ENCODE measurements at regions not wholly inside any gene's neighbourhood (a gene's known extent, or its start where the extent isn't known, plus 50 kb on each side); places are given as distances from the start of the nearest gene placed in this dataset.
A peak's percentile ranks its signal among the peaks of the same experiment; 100 is the strongest.

DNA sequence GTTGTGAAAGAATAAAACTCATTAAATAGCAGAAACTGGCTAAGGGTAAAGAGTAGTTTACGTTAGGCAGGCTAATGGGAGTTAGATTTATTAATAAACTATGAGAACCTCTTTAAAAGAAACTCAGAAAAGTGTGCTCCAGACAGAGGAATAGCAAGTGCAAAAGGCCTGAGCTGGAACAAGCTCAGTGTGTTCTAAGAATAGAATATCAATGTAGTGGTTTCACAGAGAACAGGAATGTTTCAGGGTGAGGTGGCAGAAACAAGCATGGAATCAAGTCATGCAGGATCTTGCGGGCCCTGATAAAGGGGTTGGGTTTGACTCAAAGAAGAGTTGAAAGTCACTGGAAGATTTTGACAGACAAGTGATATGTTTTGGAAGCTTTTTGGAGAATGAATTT lies 164.0 kb upstream of the HS3ST3A1 start:
- no CpG with 5 or more reads among the region's 2 CpGs for WGBS (ENCODE audit: extremely low coverage, insufficient coverage, insufficient read length)

GRCh38 chr17:13770702-13771101 lies 169.0 kb upstream of the HS3ST3A1 start:
- Histone ChIP-seq H3K4me1 (ENCODE audit: control insufficient read depth in 1 of 2, insufficient read depth in 2 of 2, low read length in 2 of 2) (peaks cover 3% of the 10 kb centered on the region in 2 experiments), H3K79me2 (ENCODE audit: control insufficient read depth, insufficient read depth, low read length, poor library complexity) (no peaks in the 10 kb centered on the region), H3K4me2 (ENCODE audit: low read length) (no peak overlapping the region), H3K27me3 (ENCODE audit: insufficient read depth, low read length) (no peaks in the 10 kb centered on the region), H3K9ac (ENCODE audit: low read length) (no peak overlapping the region), H2AFZ (ENCODE audit: insufficient read depth, low read length, poor library complexity) (no peak overlapping the region), H4K8ac (ENCODE audit: low read depth, low read length) (no peak overlapping the region), H3K18ac (ENCODE audit: low read length) (no peak overlapping the region), H2AK5ac (ENCODE audit: low read length) (no peak overlapping the region), H2BK120ac (ENCODE audit: insufficient read depth, low read length, poor library complexity) (no peak overlapping the region), H3K36me3 (ENCODE audit: control insufficient read depth in 1 of 2, insufficient read depth in 2 of 2, low read length in 2 of 2) (no peaks in the 10 kb centered on the region), H3K14ac (ENCODE audit: low read length) (no peak overlapping the region), H3K9me3 (ENCODE audit: insufficient read depth, low read depth, low read length) (peaks cover 7% of the 10 kb centered on the region), H3K79me1 (ENCODE audit: low read length) (no peaks in the 10 kb centered on the region), H2BK5ac (ENCODE audit: low read depth, low read length, poor library complexity) (no peak overlapping the region), H3K27ac (ENCODE audit: low read depth, low read length) (no peak overlapping the region), H2BK12ac (ENCODE audit: low read length) (no peak overlapping the region), H4K91ac (ENCODE audit: low read depth, low read length) (no peak overlapping the region), H3K4ac (ENCODE audit: low read depth, low read length) (no peak overlapping the region), H3K4me3 (ENCODE audit: low read depth, low read length) (no peak overlapping the region), H4K12ac (ENCODE audit: low read depth, low read length) (no peak overlapping the region), H3K23ac (ENCODE audit: low read length) (no peak overlapping the region)
- WGBS (ENCODE audit: extremely low coverage, insufficient coverage, insufficient read length), result no CpG with 5 or more reads among the region's 3 CpGs
- DNase-seq, result no peak

More for the DNA sequence above, 164.0 kb upstream of the HS3ST3A1 start:
- H2BK5ac ChIP-seq (ENCODE audit: low read depth, low read length, poor library complexity), result no peak overlapping the region
- peaks cover 7% of the 10 kb centered on the region for H3K9me3 ChIP-seq (ENCODE audit: insufficient read depth, low read depth, low read length)
- no peak overlapping the region for H4K8ac ChIP-seq (ENCODE audit: low read depth, low read length)
- H3K4me3 ChIP-seq (ENCODE audit: low read depth, low read length), result no peak overlapping the region
- no peak overlapping the region for H2AFZ ChIP-seq (ENCODE audit: insufficient read depth, low read length, poor library complexity)
- H2BK120ac ChIP-seq (ENCODE audit: insufficient read depth, low read length, poor library complexity), result no peak overlapping the region
- H3K18ac ChIP-seq (ENCODE audit: low read length), result no peak overlapping the region
- no peak overlapping the region for H4K91ac ChIP-seq (ENCODE audit: low read depth, low read length)
- no peak overlapping the region for H3K27ac ChIP-seq (ENCODE audit: low read depth, low read length)
- H3K4me1 ChIP-seq (ENCODE audit: control insufficient read depth in 1 of 2, insufficient read depth in 2 of 2, low read length in 2 of 2), result peaks cover 0 to 2% of the 10 kb centered on the region in 2 experiments
- H3K4me2 ChIP-seq (ENCODE audit: low read length), result no peak overlapping the region
- H3K9ac ChIP-seq (ENCODE audit: low read length), result no peak overlapping the region
- no peaks in the 10 kb centered on the region for H3K27me3 ChIP-seq (ENCODE audit: insufficient read depth, low read length)
- H2AK5ac ChIP-seq (ENCODE audit: low read length), result no peak overlapping the region
- no peaks in the 10 kb centered on the region for H3K79me2 ChIP-seq (ENCODE audit: control insufficient read depth, insufficient read depth, low read length, poor library complexity)
- no peak overlapping the region for H3K4ac ChIP-seq (ENCODE audit: low read depth, low read length)
- H3K79me1 ChIP-seq (ENCODE audit: low read length), result no peaks in the 10 kb centered on the region
- H3K23ac ChIP-seq (ENCODE audit: low read length), result no peak overlapping the region
- no peak overlapping the region for H3K14ac ChIP-seq (ENCODE audit: low read length)
- peak in 1 of 2 donors; percentile 39 for DNase-seq
- H3K36me3 ChIP-seq (ENCODE audit: control insufficient read depth in 1 of 2, insufficient read depth in 2 of 2, low read length in 2 of 2), result no peaks in the 10 kb centered on the region
- no peak overlapping the region for H4K12ac ChIP-seq (ENCODE audit: low read depth, low read length)
- H2BK12ac ChIP-seq (ENCODE audit: low read length), result no peak overlapping the region

- Histone ChIP-seq H2AFZ (ENCODE audit: insufficient read depth, low read length, poor library complexity) (no peak overlapping the region), H3K27ac (ENCODE audit: low read depth, low read length) (no peak overlapping the region), H3K4me2 (ENCODE audit: low read length) (no peak overlapping the region), H2AK5ac (ENCODE audit: low read length) (no peak overlapping the region), H2BK12ac (ENCODE audit: low read length) (no peak overlapping the region), H2BK5ac (ENCODE audit: low read depth, low read length, poor library complexity) (no peak overlapping the region), H3K23ac (ENCODE audit: low read length) (no peak overlapping the region), H3K79me1 (ENCODE audit: low read length) (peaks cover 4% of the 10 kb centered on the region), H3K9me3 (ENCODE audit: insufficient read depth, low read depth, low read length) (peaks cover 2% of the 10 kb centered on the region), H3K14ac (ENCODE audit: low read length) (no peak overlapping the region), H4K12ac (ENCODE audit: low read depth, low read length) (no peak overlapping the region), H4K8ac (ENCODE audit: low read depth, low read length) (no peak overlapping the region), H3K27me3 (ENCODE audit: insufficient read depth, low read length) (no peaks in the 10 kb centered on the region), H4K91ac (ENCODE audit: low read depth, low read length) (no peak overlapping the region), H2BK120ac (ENCODE audit: insufficient read depth, low read length, poor library complexity) (no peak overlapping the region), H3K9ac (ENCODE audit: low read length) (no peak overlapping the region), H3K18ac (ENCODE audit: low read length) (no peak overlapping the region), H3K4me1 (ENCODE audit: control insufficient read depth in 1 of 2, insufficient read depth in 2 of 2, low read length in 2 of 2) (peaks cover 14% of the 10 kb centered on the region in 2 experiments), H3K79me2 (ENCODE audit: control insufficient read depth, insufficient read depth, low read length, poor library complexity) (no peaks in the 10 kb centered on the region), H3K36me3 (ENCODE audit: control insufficient read depth in 1 of 2, insufficient read depth in 2 of 2, low read length in 2 of 2) (no peaks in the 10 kb centered on the region), H3K4me3 (ENCODE audit: low read depth, low read length) (no peak overlapping the region), H3K4ac (ENCODE audit: low read depth, low read length) (no peak overlapping the region)
- DNase-seq, result no peak
- WGBS (ENCODE audit: extremely low coverage, insufficient coverage, insufficient read length), result no CpG with 5 or more reads among the region's 3 CpGs
Measured at GRCh38 chr17:13775450-13775849, 173.7 kb upstream of the HS3ST3A1 start.

- Histone ChIP-seq H3K4me1 (ENCODE audit: control insufficient read depth in 1 of 2, insufficient read depth in 2 of 2, low read length in 2 of 2) (peaks cover 14% of the 10 kb centered on the region in 2 experiments), H3K23ac (ENCODE audit: low read length) (no peak overlapping the region), H3K27ac (ENCODE audit: low read depth, low read length) (peak overlapping the region; percentile 82), H3K4ac (ENCODE audit: low read depth, low read length) (no peak overlapping the region), H3K9me3 (ENCODE audit: insufficient read depth, low read depth, low read length) (peaks cover 2% of the 10 kb centered on the region), H4K91ac (ENCODE audit: low read depth, low read length) (no peak overlapping the region), H3K4me2 (ENCODE audit: low read length) (no peak overlapping the region), H3K18ac (ENCODE audit: low read length) (no peak overlapping the region), H3K14ac (ENCODE audit: low read length) (no peak overlapping the region), H4K12ac (ENCODE audit: low read depth, low read length) (no peak overlapping the region), H3K4me3 (ENCODE audit: low read depth, low read length) (no peak overlapping the region), H3K36me3 (ENCODE audit: control insufficient read depth in 1 of 2, insufficient read depth in 2 of 2, low read length in 2 of 2) (no peaks in the 10 kb centered on the region), H2BK5ac (ENCODE audit: low read depth, low read length, poor library complexity) (no peak overlapping the region), H3K27me3 (ENCODE audit: insufficient read depth, low read length) (no peaks in the 10 kb centered on the region), H2BK12ac (ENCODE audit: low read length) (no peak overlapping the region), H2AFZ (ENCODE audit: insufficient read depth, low read length, poor library complexity) (no peak overlapping the region), H3K9ac (ENCODE audit: low read length) (no peak overlapping the region), H3K79me2 (ENCODE audit: control insufficient read depth, insufficient read depth, low read length, poor library complexity) (no peaks in the 10 kb centered on the region), H2AK5ac (ENCODE audit: low read length) (no peak overlapping the region), H3K79me1 (ENCODE audit: low read length) (peaks cover 4% of the 10 kb centered on the region), H2BK120ac (ENCODE audit: insufficient read depth, low read length, poor library complexity) (no peak overlapping the region), H4K8ac (ENCODE audit: low read depth, low read length) (no peak overlapping the region)
- no peak for DNase-seq
- WGBS (ENCODE audit: extremely low coverage, insufficient coverage, insufficient read length), result no CpG with 5 or more reads among the region's 7 CpGs
Measured at GRCh38 chr17:13776027-13776551, 174.4 kb upstream of the HS3ST3A1 start.

Measured in trophoblast cell (in vitro differentiated cells and primary cell).